GM18909 (cell line): ENCODE measurements at regions not wholly inside any gene's neighbourhood (a gene's known extent, or its start where the extent isn't known, plus 50 kb on each side); places are given as distances from the start of the nearest gene placed in this dataset.

ENCODE experiments used
- ATAC-seq: cut with Tn5 transposase; IDR thresholded peaks from one replicate; pipeline ENCODE4 v1.9.1; 2021; ENCODE audit warnings: mild to moderate bottlenecking; ENCODE audit not compliant: unreplicated experiment, poor library complexity

GRCh38 chr3:10583798-10584708 is 78.7 kb upstream of the ATP2B2 start:
- ATAC-seq = no peak

- ATAC-seq = no peak
Measured at GRCh38 chr3:10585945-10586344, 80.6 kb upstream of the ATP2B2 start.

- ATAC-seq = no peak
Measured at GRCh38 chr3:10594915-10595314, 89.5 kb upstream of the ATP2B2 start.

GRCh38 chr3:10596746-10597448 is 91.5 kb upstream of the ATP2B2 start:
- no peak for ATAC-seq

- no peak for ATAC-seq
Measured at GRCh38 chr3:10597733-10598132, 92.3 kb upstream of the ATP2B2 start.

GRCh38 chr3:10599017-10599416 is 93.6 kb upstream of the ATP2B2 start:
- no peak for ATAC-seq

GRCh38 chr3:10599444-10599843 is 94.1 kb upstream of the ATP2B2 start:
- no peak for ATAC-seq

- ATAC-seq = no peak
Measured at GRCh38 chr3:10600296-10600714, 94.9 kb upstream of the ATP2B2 start.

- no peak for ATAC-seq
Measured at GRCh38 chr3:10600726-10601125, 95.3 kb upstream of the ATP2B2 start.

GRCh38 chr3:10601151-10601856 is 95.9 kb upstream of the ATP2B2 start:
- ATAC-seq = no peak

GRCh38 chr3:10601857-10602230 is 96.5 kb upstream of the ATP2B2 start:
- no peak for ATAC-seq

- no peak for ATAC-seq
Measured at GRCh38 chr3:10602271-10602670, 96.9 kb upstream of the ATP2B2 start.

- ATAC-seq = no peak
Measured at GRCh38 chr3:10602769-10603768, 97.7 kb upstream of the ATP2B2 start.

GRCh38 chr3:10609134-10609533 is 103.7 kb upstream of the ATP2B2 start:
- ATAC-seq = no peak

GRCh38 chr3:10614168-10614567 is 108.8 kb upstream of the ATP2B2 start:
- no peak for ATAC-seq

- ATAC-seq = no peak
Measured at GRCh38 chr3:10615715-10616114, 110.3 kb upstream of the ATP2B2 start.

GRCh38 chr3:10616321-10616720 is 110.9 kb upstream of the ATP2B2 start:
- no peak for ATAC-seq

GRCh38 chr3:10619989-10620832 is 114.8 kb upstream of the ATP2B2 start:
- ATAC-seq = no peak

GRCh38 chr3:10620833-10621082 is 115.4 kb upstream of the ATP2B2 start:
- ATAC-seq = no peak
